Neural cell (in vitro differentiated cells): ENCODE measurements at regions not wholly inside any gene's neighbourhood (a gene's known extent, or its start where the extent isn't known, plus 50 kb on each side); places are given as distances from the start of the nearest gene placed in this dataset.

Experiments used
- H2AFZ ChIP-seq: fragments of 200-600, 300-800 bp; sonication (generic), shearing (Covaris generic); 2 replicates; pipeline ENCODE4 v1.6.0; 2014; ENCODE audit warnings: low read depth, mild to moderate bottlenecking, antibody characterized with exemption, low read length, moderate library complexity
- H3F3A ChIP-seq: fragments of 200-600 bp; shearing (Covaris generic); 2 replicates; pipeline ENCODE4 v1.6.1; 2016; ENCODE audit warnings: mild to moderate bottlenecking, moderate library complexity, mixed read lengths, antibody characterized with exemption, low read length; ENCODE audit not compliant: insufficient read depth, poor library complexity, severe bottlenecking
- H3K27ac ChIP-seq: fragments of 200-600, 300-800 bp; sonication (generic), shearing (Covaris generic); 2 replicates; pipeline ENCODE4 v1.5.1; 2014; ENCODE audit warnings: mild to moderate bottlenecking, low read length, moderate library complexity
- H3K27me3 ChIP-seq: fragments of 300-800, 200-600 bp; sonication (generic), shearing (Covaris generic); 2 replicates; pipeline ENCODE4 v1.6.0; 2014; ENCODE audit warnings: mild to moderate bottlenecking, low read depth, low read length, moderate library complexity; ENCODE audit not compliant: insufficient read depth
- H3K36me3 ChIP-seq: fragments of 300-800, 200-600 bp; sonication (generic), shearing (Covaris generic); 2 replicates; pipeline ENCODE4 v1.5.1; 2014; ENCODE audit warnings: mild to moderate bottlenecking, antibody characterized with exemption, low read length, moderate library complexity; ENCODE audit not compliant: insufficient read depth
- H3K4me2 ChIP-seq: fragments of 300-800, 200-600 bp; sonication (generic), shearing (Covaris generic); 2 replicates; pipeline ENCODE4 v1.6.0; 2014; ENCODE audit warnings: mild to moderate bottlenecking, low read length
- H3K4me3 ChIP-seq: fragments of 300-800, 200-600 bp; sonication (generic), shearing (Covaris generic); 2 replicates; pipeline ENCODE4 v1.5.1; 2014; ENCODE audit warnings: mild to moderate bottlenecking, low read length, moderate library complexity
- H3K79me2 ChIP-seq: fragments of 200-600 bp; shearing (Covaris generic); replicated peaks from 2 replicates; pipeline ENCODE4 v1.6.0; 2014; ENCODE audit warnings: mild to moderate bottlenecking, low read length, moderate library complexity; ENCODE audit not compliant: insufficient read depth
- H3K9ac ChIP-seq: fragments of 300-800, 200-600 bp; sonication (generic), shearing (Covaris generic); 2 replicates; pipeline ENCODE4 v1.6.1; 2016; ENCODE audit warnings: mild to moderate bottlenecking, low read length, mixed read lengths
- H3K9me2 ChIP-seq: fragments of 200-600 bp; shearing (Covaris generic); 2 replicates; pipeline ENCODE4 v1.6.1; 2016; ENCODE audit warnings: mild to moderate bottlenecking, low read length, mixed read lengths; ENCODE audit not compliant: insufficient read depth
- H3K9me3 ChIP-seq: fragments of 200-600, 300-800 bp; sonication (generic), shearing (Covaris generic); 2 replicates; pipeline ENCODE4 v1.6.1; 2016; ENCODE audit warnings: mild to moderate bottlenecking, mixed run types, low read length, moderate library complexity, mixed read lengths
- H4K20me1 ChIP-seq: fragments of 200-600 bp; shearing (Covaris generic); 2 replicates; pipeline ENCODE4 v1.6.1; 2016; ENCODE audit warnings: mild to moderate bottlenecking, mixed run types; ENCODE audit not compliant: insufficient read depth
- EP300 ChIP-seq: fragments of 450-650 bp; conservative IDR thresholded peaks from 2 replicates; pipeline ENCODE4 v1.6.1; 2014; ENCODE audit warnings: antibody characterized with exemption, mild to moderate bottlenecking, moderate library complexity; ENCODE audit not compliant: poor library complexity, severe bottlenecking
- EZH2 ChIP-seq: fragments of 200-600, 300-800 bp; shearing (Covaris generic), sonication (generic); IDR thresholded peaks from 2 replicates; pipeline ENCODE4 v1.6.1; 2014; ENCODE audit warnings: antibody characterized with exemption, low read length, borderline replicate concordance, mild to moderate bottlenecking; ENCODE audit not compliant: insufficient read depth, poor library complexity, severe bottlenecking
- MXI1 ChIP-seq: fragments of 450-650 bp; conservative IDR thresholded peaks from 2 replicates; pipeline ENCODE4 v1.6.1; 2014; ENCODE audit warnings: antibody characterized with exemption, mild to moderate bottlenecking; ENCODE audit not compliant: poor library complexity, severe bottlenecking
- POLR2AphosphoS5 ChIP-seq: IDR thresholded peaks from 2 replicates; pipeline ENCODE4 v1.6.1; 2012
- RAD21 ChIP-seq: fragments of 450-650 bp; conservative IDR thresholded peaks from 2 replicates; pipeline ENCODE4 v1.6.1; 2014; ENCODE audit warnings: antibody characterized with exemption, mild to moderate bottlenecking, moderate library complexity
- SMC3 ChIP-seq: fragments of 450-650 bp; conservative IDR thresholded peaks from 2 replicates; pipeline ENCODE4 v1.6.1; 2014; ENCODE audit warnings: antibody characterized with exemption, mild to moderate bottlenecking, moderate library complexity; ENCODE audit not compliant: poor library complexity
- TAF1 ChIP-seq: IDR thresholded peaks from 2 replicates; pipeline ENCODE4 v1.6.1; 2012; ENCODE audit warnings: low read depth
- TF ChIP-seq, protein P1 (sequence below): IDR thresholded peaks from 2 replicates; pipeline ENCODE4 v1.6.1; 2012; ENCODE audit warnings: borderline replicate concordance
- TF ChIP-seq, protein P2 (sequence below): fragments of 450-650 bp; IDR thresholded peaks from 2 replicates; pipeline ENCODE4 v1.5.1; 2014; ENCODE audit warnings: antibody characterized with exemption, mild to moderate bottlenecking, moderate library complexity; ENCODE audit not compliant: poor library complexity, severe bottlenecking

DNA sequence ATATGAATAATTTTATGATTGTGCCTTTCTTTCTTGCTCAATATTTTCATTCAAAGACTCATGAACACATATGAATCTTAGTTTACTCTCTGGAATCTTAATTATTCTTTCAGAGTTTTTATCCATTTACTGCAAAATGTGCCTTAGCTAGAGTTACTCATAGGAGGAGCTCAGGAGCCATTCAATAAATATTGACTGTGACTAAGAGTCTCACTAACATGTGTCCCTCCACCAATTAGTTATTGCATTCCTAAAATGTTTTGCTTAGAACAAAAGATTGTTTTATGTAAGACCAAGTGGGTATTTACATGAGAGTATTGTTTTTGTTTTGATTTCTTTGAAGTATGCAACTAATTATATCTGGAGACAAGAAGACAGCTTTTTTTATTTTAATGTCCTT, 218.4 kb upstream of the MAST4 start:
- Histone ChIP-seq H3K36me3 (no peaks in the 10 kb centered on the region), H3K27me3 (no peaks in the 10 kb centered on the region), H2AFZ (no peak overlapping the region), H3K9ac (no peak overlapping the region), H3K9me3 (no peaks in the 10 kb centered on the region), H3K79me2 (no peaks in the 10 kb centered on the region), H4K20me1 (no peaks in the 10 kb centered on the region), H3F3A (no peaks in the 10 kb centered on the region), H3K9me2 (no peaks in the 10 kb centered on the region), H3K4me2 (no peak overlapping the region), H3K27ac (no peak overlapping the region), H3K4me3 (no peak overlapping the region)
- no peak for TF ChIP-seq SMC3
- TF ChIP-seq EP300: no peak
- TF ChIP-seq EZH2: no peak
- no peak for TF ChIP-seq POLR2AphosphoS5
- TF ChIP-seq RAD21: no peak
- TF ChIP-seq, protein P1, sequence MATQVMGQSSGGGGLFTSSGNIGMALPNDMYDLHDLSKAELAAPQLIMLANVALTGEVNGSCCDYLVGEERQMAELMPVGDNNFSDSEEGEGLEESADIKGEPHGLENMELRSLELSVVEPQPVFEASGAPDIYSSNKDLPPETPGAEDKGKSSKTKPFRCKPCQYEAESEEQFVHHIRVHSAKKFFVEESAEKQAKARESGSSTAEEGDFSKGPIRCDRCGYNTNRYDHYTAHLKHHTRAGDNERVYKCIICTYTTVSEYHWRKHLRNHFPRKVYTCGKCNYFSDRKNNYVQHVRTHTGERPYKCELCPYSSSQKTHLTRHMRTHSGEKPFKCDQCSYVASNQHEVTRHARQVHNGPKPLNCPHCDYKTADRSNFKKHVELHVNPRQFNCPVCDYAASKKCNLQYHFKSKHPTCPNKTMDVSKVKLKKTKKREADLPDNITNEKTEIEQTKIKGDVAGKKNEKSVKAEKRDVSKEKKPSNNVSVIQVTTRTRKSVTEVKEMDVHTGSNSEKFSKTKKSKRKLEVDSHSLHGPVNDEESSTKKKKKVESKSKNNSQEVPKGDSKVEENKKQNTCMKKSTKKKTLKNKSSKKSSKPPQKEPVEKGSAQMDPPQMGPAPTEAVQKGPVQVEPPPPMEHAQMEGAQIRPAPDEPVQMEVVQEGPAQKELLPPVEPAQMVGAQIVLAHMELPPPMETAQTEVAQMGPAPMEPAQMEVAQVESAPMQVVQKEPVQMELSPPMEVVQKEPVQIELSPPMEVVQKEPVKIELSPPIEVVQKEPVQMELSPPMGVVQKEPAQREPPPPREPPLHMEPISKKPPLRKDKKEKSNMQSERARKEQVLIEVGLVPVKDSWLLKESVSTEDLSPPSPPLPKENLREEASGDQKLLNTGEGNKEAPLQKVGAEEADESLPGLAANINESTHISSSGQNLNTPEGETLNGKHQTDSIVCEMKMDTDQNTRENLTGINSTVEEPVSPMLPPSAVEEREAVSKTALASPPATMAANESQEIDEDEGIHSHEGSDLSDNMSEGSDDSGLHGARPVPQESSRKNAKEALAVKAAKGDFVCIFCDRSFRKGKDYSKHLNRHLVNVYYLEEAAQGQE: no peak
- no peak for TF ChIP-seq MXI1
- TF ChIP-seq, protein P2, sequence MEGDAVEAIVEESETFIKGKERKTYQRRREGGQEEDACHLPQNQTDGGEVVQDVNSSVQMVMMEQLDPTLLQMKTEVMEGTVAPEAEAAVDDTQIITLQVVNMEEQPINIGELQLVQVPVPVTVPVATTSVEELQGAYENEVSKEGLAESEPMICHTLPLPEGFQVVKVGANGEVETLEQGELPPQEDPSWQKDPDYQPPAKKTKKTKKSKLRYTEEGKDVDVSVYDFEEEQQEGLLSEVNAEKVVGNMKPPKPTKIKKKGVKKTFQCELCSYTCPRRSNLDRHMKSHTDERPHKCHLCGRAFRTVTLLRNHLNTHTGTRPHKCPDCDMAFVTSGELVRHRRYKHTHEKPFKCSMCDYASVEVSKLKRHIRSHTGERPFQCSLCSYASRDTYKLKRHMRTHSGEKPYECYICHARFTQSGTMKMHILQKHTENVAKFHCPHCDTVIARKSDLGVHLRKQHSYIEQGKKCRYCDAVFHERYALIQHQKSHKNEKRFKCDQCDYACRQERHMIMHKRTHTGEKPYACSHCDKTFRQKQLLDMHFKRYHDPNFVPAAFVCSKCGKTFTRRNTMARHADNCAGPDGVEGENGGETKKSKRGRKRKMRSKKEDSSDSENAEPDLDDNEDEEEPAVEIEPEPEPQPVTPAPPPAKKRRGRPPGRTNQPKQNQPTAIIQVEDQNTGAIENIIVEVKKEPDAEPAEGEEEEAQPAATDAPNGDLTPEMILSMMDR: no peak
- TF ChIP-seq TAF1: no peak

DNA sequence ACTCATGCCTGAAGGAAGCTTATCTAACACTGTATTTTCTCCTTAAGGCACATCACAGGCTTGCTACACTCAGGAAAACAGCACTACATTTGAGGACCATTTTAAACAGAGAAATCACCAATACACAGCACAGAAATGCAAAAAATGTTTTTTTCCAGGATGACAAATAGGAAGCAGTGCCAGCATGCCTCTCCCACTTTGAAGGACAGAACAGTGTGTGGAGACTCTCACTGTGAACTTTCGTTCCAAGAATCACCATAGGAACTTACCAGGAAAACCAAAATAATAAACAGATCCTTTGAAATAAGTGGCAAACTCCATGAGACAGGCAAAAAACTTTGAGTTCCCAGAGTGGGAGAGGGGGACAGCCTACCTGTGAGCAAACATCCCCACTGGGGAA, 217.8 kb upstream of the MAST4 start:
- no peak overlapping the region for H3K4me2 ChIP-seq
- no peaks in the 10 kb centered on the region for H3F3A ChIP-seq
- no peak overlapping the region for H2AFZ ChIP-seq
- H3K79me2 ChIP-seq: no peaks in the 10 kb centered on the region
- no peak overlapping the region for H3K9ac ChIP-seq
- H3K9me3 ChIP-seq: no peaks in the 10 kb centered on the region
- H3K27ac ChIP-seq: no peak overlapping the region
- TF ChIP-seq EP300: no peak
- TF ChIP-seq RAD21: no peak
- no peak for TF ChIP-seq POLR2AphosphoS5
- TF ChIP-seq MXI1: no peak
- TF ChIP-seq, protein P2: no peak
- no peak for TF ChIP-seq SMC3
- TF ChIP-seq EZH2: no peak
- TF ChIP-seq, protein P1: no peak
- no peak for TF ChIP-seq TAF1
- no peaks in the 10 kb centered on the region for H4K20me1 ChIP-seq
- H3K9me2 ChIP-seq: no peaks in the 10 kb centered on the region
- H3K36me3 ChIP-seq: no peaks in the 10 kb centered on the region
- no peak overlapping the region for H3K4me3 ChIP-seq
- H3K27me3 ChIP-seq: no peaks in the 10 kb centered on the region
